Motor neuron (in vitro differentiated cells): ENCODE measurements at regions not wholly inside any gene's neighbourhood (a gene's known extent, or its start where the extent isn't known, plus 50 kb on each side); places are given as distances from the start of the nearest gene placed in this dataset.

ENCODE experiments used
- ATAC-seq, 8 experiments: fragments of 200-7000 bp; cut with Tn5 transposase; replicated peaks in 6 of 8; 2 replicates each; pipeline ENCODE4 v1.8.0; 2021; ENCODE audit warnings: mild to moderate bottlenecking in 8 of 8, moderate library complexity in 8 of 8
- H3K27ac ChIP-seq, 2 donors: fragments of 250-450 bp; sonication (Bioruptor Pico); 2 replicates each; pipeline ENCODE4 v1.9.0; 2021; ENCODE audit warnings: antibody characterized with exemption in 2 of 2, mild to moderate bottlenecking in 2 of 2, moderate library complexity in 1 of 2
- H3K4me1 ChIP-seq, 2 donors: fragments of 250-450 bp; sonication (Bioruptor Pico); replicated peaks in 1 of 2; 2 replicates each; pipeline ENCODE4 v1.6.1; 2021; ENCODE audit warnings: antibody characterized with exemption in 2 of 2, mild to moderate bottlenecking in 2 of 2, moderate library complexity in 1 of 2
- H3K4me3 ChIP-seq, 5 donors: fragments of 250-450 bp; sonication (Bioruptor Pico); 2 replicates each; pipeline ENCODE4 v1.9.0; 2021; ENCODE audit warnings: antibody characterized with exemption in 5 of 5, mild to moderate bottlenecking in 5 of 5, moderate library complexity in 4 of 5
- WGBS, 10 experiments: fragments of 450-650 bp; shearing (Covaris generic); methylation state at CpG; one replicate each; pipeline ENCODE4 v1.0.0; 2022; 5-methylcytosine and 5-hydroxymethylcytosine counted together
- in situ Hi-C, 9 experiments: fragments of 400-800 bp; cut with MboI; loops; one replicate each; pipeline ENCODE4 v1.15.0; 2021; ENCODE audit warnings: low sequenced_read_pairs in 9 of 9, low pct_unique_long_range_greater_than_20kb in 2 of 9; ENCODE audit not compliant: unreplicated experiment in 9 of 9

DNA sequence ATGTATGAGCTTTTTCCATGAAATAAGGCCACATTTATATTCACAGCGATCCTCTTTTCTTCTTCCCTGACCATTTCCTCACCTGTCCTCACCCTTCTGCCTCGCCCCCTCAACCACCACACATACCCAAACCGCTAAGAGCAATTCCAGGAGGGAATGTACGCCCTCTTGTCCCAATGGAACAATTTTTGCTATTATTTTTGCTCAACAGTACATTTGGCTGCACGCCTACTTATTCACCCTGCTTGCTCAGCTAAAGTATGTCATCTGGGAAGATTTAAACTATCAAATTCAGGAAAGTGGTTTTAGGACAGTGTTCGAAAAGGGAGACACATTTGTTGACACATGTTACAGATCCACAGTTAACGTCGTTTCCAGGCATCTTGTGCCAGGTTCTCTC, 252.7 kb downstream of the NEBL start:
- WGBS, 10 experiments, result 12 to 100% (median 82%) methylated on average over 1 to 8 of the region's 8 CpGs
- Histone ChIP-seq H3K27ac (no peak overlapping the region), H3K4me1 (peaks cover 0 to 2% of the 10 kb centered on the region in 2 donors), H3K4me3 (no peak overlapping the region)
- ATAC-seq, result no peak
- in situ Hi-C loops, result no loop called here

GRCh38 chr10:20641605-20642004, 255.5 kb downstream of the NEBL start:
- no peaks in the 10 kb centered on the region for H3K4me1 ChIP-seq
- WGBS, 10 experiments, result 35 to 100% (median 80%) methylated on average over 1 to 3 of the region's 4 CpGs; no CpG with 5 or more reads in 3 of the 10 experiments
- no peak overlapping the region for H3K4me3 ChIP-seq
- in situ Hi-C loops, result no loop called here
- H3K27ac ChIP-seq, result no peak overlapping the region
- ATAC-seq, result no peak

- no peak overlapping the region for H3K27ac ChIP-seq
Observed at GRCh38 chr10:20635570-20635969, 261.5 kb downstream of the NEBL start.

GRCh38 chr10:20634839-20635238, 262.3 kb downstream of the NEBL start:
- in situ Hi-C loops, result no loop called here
- WGBS, 10 experiments, result 28 to 100% (median 50%) methylated on average over 2 to 4 of the region's 4 CpGs; no CpG with 5 or more reads in 1 of the 10 experiments
- no peak overlapping the region for H3K27ac ChIP-seq
- ATAC-seq, result peak in 1 of 8 experiments; percentile 23
- no peak overlapping the region for H3K4me3 ChIP-seq
- H3K4me1 ChIP-seq, result peaks cover 8 to 11% of the 10 kb centered on the region in 2 donors

More at GRCh38 chr10:20635570-20635969, 261.5 kb downstream of the NEBL start:
- in situ Hi-C loops, result no loop called here
- peak in 3 of 8 experiments; percentile 46 to 94 (median 58) for ATAC-seq
- Histone ChIP-seq H3K4me3 (no peak overlapping the region), H3K4me1 (peaks cover 8 to 11% of the 10 kb centered on the region in 2 donors)

DNA sequence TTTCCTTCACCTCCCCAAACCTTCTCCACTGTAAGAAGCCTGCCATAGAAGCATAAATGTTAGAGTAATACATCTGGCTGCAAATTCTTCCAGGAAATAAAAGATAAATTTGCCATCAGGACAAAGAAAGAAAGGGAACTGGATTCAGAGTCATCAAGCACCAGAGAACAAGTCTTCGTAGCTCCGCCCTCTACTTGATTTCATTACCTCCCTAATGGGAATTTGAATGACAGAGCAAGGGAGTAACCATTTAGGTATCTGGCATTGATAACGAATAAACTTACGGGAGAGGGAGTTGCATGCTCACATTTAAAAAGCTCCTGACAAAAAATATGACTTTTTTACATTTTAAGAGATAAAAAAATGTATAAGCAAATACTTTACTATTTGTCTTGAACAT, 263.4 kb downstream of the NEBL start:
- no peak overlapping the region for H3K4me3 ChIP-seq
- ATAC-seq, result peak in 1 of 8 experiments; percentile 53
- in situ Hi-C loops, result no loop called here
- H3K27ac ChIP-seq, result no peak overlapping the region
- H3K4me1 ChIP-seq, result peaks cover 8 to 11% of the 10 kb centered on the region in 2 donors
- 3 to 95% (median 89%) methylated on average over 1 to 4 of the region's 4 CpGs; no CpG with 5 or more reads in 1 of the 10 experiments for WGBS, 10 experiments

DNA sequence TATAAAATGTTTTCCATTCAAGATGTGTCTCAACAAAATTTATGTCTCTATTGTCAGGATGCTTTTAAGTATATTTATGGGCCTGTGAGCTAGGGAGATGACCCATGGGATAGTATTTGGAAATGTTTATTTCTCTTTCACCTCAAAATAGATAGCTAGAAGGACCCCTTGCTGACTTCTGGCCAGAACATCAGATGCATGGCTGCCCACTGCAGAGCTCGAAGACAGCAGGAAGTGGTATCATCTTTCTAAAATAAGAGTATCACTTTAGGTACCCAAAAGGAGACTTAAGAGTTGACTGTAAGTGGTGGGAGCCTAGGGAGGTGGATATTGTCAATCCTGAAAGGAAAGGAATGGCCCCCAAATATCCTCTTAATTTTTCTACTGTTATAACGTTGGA, 264.4 kb downstream of the NEBL start:
- H3K4me1 ChIP-seq, result peaks cover 8 to 11% of the 10 kb centered on the region in 2 donors
- in situ Hi-C loops, result no loop called here
- peak in 4 of 8 experiments; percentile 14 to 55 (median 32) for ATAC-seq
- H3K27ac ChIP-seq, result no peak overlapping the region
- no peak overlapping the region for H3K4me3 ChIP-seq
- WGBS, 10 experiments, result 21 to 100% (median 100%) methylated on average over 1 to 2 of the region's 2 CpGs; no CpG with 5 or more reads in 1 of the 10 experiments

DNA sequence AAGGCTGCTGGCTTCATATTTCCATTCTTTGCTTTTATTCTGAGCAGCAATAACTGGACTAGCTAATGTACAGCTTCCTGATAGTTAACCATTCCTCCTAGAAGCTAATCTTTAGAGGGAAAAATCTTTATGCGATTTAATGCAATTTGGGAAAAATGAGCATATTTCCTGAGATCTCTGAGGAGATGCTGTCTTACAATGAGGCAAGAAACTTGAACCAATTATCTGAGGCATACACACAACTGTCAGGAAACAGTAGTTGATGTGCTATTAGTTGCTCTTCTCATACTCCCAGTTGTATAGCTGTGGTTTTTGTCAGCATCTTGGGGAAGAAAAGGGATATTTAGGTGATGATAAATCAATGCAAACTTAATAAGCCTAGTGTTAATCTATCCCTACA, 265.9 kb downstream of the NEBL start:
- H3K27ac ChIP-seq, result no peak overlapping the region
- H3K4me3 ChIP-seq, result no peak overlapping the region
- in situ Hi-C loops, result no loop called here
- ATAC-seq, result no peak
- peaks cover 8 to 11% of the 10 kb centered on the region in 2 donors for H3K4me1 ChIP-seq
- 60 to 100% (median 100%) methylated on average over 1 of the region's 1 CpG; no CpG with 5 or more reads in 4 of the 10 experiments for WGBS, 10 experiments

GRCh38 chr10:20630092-20630643, 266.9 kb downstream of the NEBL start:
- no peak overlapping the region for H3K27ac ChIP-seq
- ATAC-seq, result no peak
- 38 to 100% (median 88%) methylated on average over 1 of the region's 1 CpG for WGBS, 10 experiments
- H3K4me1 ChIP-seq, result peaks cover 7 to 8% of the 10 kb centered on the region in 2 donors
- H3K4me3 ChIP-seq, result no peak overlapping the region
- in situ Hi-C loops, result no loop called here

DNA sequence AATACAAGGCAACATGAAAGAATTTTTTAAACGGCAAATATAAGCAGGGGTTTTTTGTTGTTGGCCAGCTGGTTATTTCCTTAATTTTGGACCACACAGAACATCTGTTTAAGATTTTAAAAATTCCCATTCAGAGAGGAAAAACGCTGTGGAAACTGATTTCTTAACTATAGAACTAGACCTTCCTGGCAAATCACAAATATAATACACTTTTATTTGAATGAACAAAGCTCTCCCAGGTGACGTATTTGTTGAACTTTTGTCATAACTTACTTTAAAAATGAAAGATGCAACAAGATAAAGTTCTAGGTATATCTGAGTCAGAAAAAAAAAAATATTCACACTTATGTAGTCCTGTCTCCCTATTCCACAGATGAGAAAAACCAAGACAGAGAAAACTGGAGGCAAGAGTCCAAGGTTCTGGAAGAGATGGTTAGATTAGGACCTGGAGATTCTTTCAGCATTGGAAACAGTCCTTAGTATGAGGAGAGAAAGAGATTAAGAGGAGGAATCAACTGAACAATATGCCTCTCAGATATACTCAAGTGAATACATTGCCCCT, 269.1 kb downstream of the NEBL start:
- H3K27ac ChIP-seq, result no peak overlapping the region
- peaks cover 4 to 7% of the 10 kb centered on the region in 2 donors for H3K4me1 ChIP-seq
- ATAC-seq, result no peak
- in situ Hi-C loops, result no loop called here
- no peak overlapping the region for H3K4me3 ChIP-seq
- WGBS, 10 experiments, result 5 to 100% (median 67%) methylated on average over 1 to 3 of the region's 3 CpGs

- 0 to 100% (median 79%) methylated on average over 1 of the region's 1 CpG; no CpG with 5 or more reads in 2 of the 10 experiments for WGBS, 10 experiments
- ATAC-seq, result no peak
- Histone ChIP-seq H3K4me1 (peaks cover 0 to 4% of the 10 kb centered on the region in 2 donors), H3K4me3 (no peak overlapping the region), H3K27ac (no peak overlapping the region)
- in situ Hi-C loops, result no loop called here
Observed at GRCh38 chr10:20627087-20627486, 270.0 kb downstream of the NEBL start.

GRCh38 chr10:20625868-20626267, 271.2 kb downstream of the NEBL start:
- Histone ChIP-seq H3K27ac (no peak overlapping the region), H3K4me3 (no peak overlapping the region), H3K4me1 (peaks cover 0 to under 1% of the 10 kb centered on the region in 2 donors)
- WGBS, 10 experiments, result 42 to 100% (median 80%) methylated on average over 1 of the region's 1 CpG; no CpG with 5 or more reads in 3 of the 10 experiments
- in situ Hi-C loops, result no loop called here
- no peak for ATAC-seq

GRCh38 chr10:20624642-20625041, 272.5 kb downstream of the NEBL start:
- no peaks in the 10 kb centered on the region for H3K4me1 ChIP-seq
- ATAC-seq, result no peak
- no peak overlapping the region for H3K4me3 ChIP-seq
- 0 to 100% (median 83%) methylated on average over 1 to 4 of the region's 4 CpGs; no CpG with 5 or more reads in 1 of the 10 experiments for WGBS, 10 experiments
- in situ Hi-C loops, result no loop called here
- no peak overlapping the region for H3K27ac ChIP-seq

GRCh38 chr10:20623546-20623945, 273.6 kb downstream of the NEBL start:
- Histone ChIP-seq H3K4me1 (no peaks in the 10 kb centered on the region), H3K27ac (no peak overlapping the region), H3K4me3 (no peak overlapping the region)
- in situ Hi-C loops, result no loop called here
- no peak for ATAC-seq
